Choroid plexus epithelial cell (primary cell): ENCODE measurements at regions not wholly inside any gene's neighbourhood (a gene's known extent, or its start where the extent isn't known, plus 50 kb on each side); places are given as distances from the start of the nearest gene placed in this dataset.

Experiments used
- DNase-seq: peaks from one replicate; pipeline ENCODE4 v3.0.0-alpha.2; 2010; ENCODE audit warnings: low read depth
- H3K4me3 ChIP-seq: 2 replicates; pipeline ENCODE4 v1.5.1; 2011; ENCODE audit warnings: low read depth, mild to moderate bottlenecking, control low read depth, low read length, moderate library complexity
- CTCF ChIP-seq: conservative IDR thresholded peaks from 2 replicates; pipeline ENCODE4 v1.5.1; 2011; ENCODE audit warnings: low read depth, mild to moderate bottlenecking, control low read depth, inconsistent platforms, low read length, moderate library complexity

GRCh38 chr7:68470836-68471435 is 1127.3 kb upstream of the AUTS2 start:
- no peak for TF ChIP-seq CTCF
- no peak overlapping the region for H3K4me3 ChIP-seq
- no peak for DNase-seq

GRCh38 chr7:68472688-68473087 is 1125.6 kb upstream of the AUTS2 start:
- DNase-seq, result no peak
- H3K4me3 ChIP-seq, result no peak overlapping the region
- TF ChIP-seq CTCF, result no peak

GRCh38 chr7:68474661-68475216 is 1123.5 kb upstream of the AUTS2 start:
- TF ChIP-seq CTCF, result no peak
- H3K4me3 ChIP-seq, result no peak overlapping the region
- no peak for DNase-seq

GRCh38 chr7:68476966-68477365 is 1121.3 kb upstream of the AUTS2 start:
- no peak overlapping the region for H3K4me3 ChIP-seq
- TF ChIP-seq CTCF, result no peak
- DNase-seq, result no peak

GRCh38 chr7:68478326-68478725 is 1119.9 kb upstream of the AUTS2 start:
- TF ChIP-seq CTCF, result no peak
- H3K4me3 ChIP-seq, result no peak overlapping the region
- no peak for DNase-seq

GRCh38 chr7:68482800-68483199 is 1115.5 kb upstream of the AUTS2 start:
- no peak for TF ChIP-seq CTCF
- H3K4me3 ChIP-seq, result no peak overlapping the region
- DNase-seq, result no peak

GRCh38 chr7:68484731-68485130 is 1113.5 kb upstream of the AUTS2 start:
- H3K4me3 ChIP-seq, result no peak overlapping the region
- no peak for TF ChIP-seq CTCF
- no peak for DNase-seq
